ENCODE measurements at regions not wholly inside any gene's neighbourhood (a gene's known extent, or its start where the extent isn't known, plus 50 kb on each side); places are given as distances from the start of the nearest gene placed in this dataset.

DNA sequence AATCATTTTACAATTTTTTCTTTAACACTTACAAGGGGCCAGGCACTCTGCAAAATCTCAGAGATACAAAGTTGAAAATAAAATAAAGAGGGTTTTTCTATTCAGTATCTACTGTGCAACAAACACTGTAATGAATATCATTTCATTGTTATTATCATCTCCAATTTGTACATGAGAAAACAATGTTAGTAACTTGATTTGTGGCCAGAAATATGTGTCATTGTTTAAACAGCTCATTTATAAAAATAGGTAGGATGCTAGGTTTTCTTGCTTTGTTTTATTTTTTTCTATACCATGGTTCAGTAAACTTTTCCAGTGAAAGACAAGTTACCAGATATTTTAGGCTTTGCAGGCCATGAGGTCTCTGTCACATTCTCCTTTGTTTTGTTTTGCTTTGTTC, 318.1 kb upstream of the UBE2E2 start:
- no peaks in the 10 kb centered on the region for H3K36me3 Mint-ChIP-seq (ENCODE audit: low read depth)
- no peak overlapping the region for H3K4me3 Mint-ChIP-seq
- intact Hi-C loops (cut with micrococcal nuclease) = no loop called here
- peaks cover 14% of the 10 kb centered on the region for H3K9me3 Mint-ChIP-seq
- H3K27ac Mint-ChIP-seq = no peak overlapping the region
- H3K27me3 Mint-ChIP-seq = no peaks in the 10 kb centered on the region
- H3K4me1 Mint-ChIP-seq (ENCODE audit: low read depth) = peaks cover 4% of the 10 kb centered on the region

DNA sequence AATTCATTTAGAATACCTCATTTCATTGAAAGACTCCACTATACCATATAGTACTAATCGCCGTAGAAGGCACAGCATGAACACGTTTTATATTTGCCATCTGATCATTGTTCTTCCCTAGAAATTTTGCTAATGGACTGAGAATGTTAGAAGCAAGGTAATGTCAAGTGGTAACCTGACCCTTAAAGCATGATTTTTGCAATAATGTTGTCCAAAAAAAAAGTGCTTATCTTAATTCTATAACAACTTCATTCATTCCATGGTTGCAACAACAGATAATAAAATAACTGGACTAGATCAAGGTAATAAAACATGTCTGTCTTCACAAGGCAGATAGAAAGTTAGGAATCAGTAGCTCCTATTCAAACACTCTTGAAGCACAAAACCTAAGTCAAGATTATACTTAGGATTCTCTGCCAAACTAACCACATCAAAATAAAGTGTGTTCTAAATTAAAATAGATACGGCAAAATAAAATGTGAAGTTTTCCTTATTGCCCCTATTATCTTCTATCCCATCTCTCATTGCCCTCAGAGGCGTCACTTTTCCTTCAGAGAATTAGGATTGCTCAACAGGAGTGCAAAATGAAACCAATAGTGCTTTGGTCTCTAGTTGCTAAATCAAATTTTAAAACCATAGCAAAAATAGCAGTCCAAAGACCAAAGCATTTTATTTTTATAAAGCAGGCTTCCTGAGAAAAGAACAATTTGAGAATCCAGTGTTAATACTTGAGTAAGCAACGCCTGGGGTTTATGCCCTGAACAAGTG, 317.4 kb upstream of the UBE2E2 start:
- Mint-ChIP-seq H3K4me1 (ENCODE audit: low read depth) (peaks cover 4% of the 10 kb centered on the region), H3K27ac (no peak overlapping the region), H3K36me3 (ENCODE audit: low read depth) (no peaks in the 10 kb centered on the region), H3K4me3 (no peak overlapping the region), H3K9me3 (peaks cover 14% of the 10 kb centered on the region), H3K27me3 (no peaks in the 10 kb centered on the region)
- intact Hi-C loops (cut with micrococcal nuclease) = loop anchor here (2.0 kb wide), 1 partner anchor 321 kb away; no protein-coding TSS in a partner anchor

GRCh38 chr3:22886439-22887068, 316.6 kb upstream of the UBE2E2 start:
- no peak overlapping the region for H3K27ac Mint-ChIP-seq
- intact Hi-C loops (cut with micrococcal nuclease) = loop anchor here (2.0 kb wide), 1 partner anchor 322 kb away; no protein-coding TSS in a partner anchor
- peaks cover 14% of the 10 kb centered on the region for H3K9me3 Mint-ChIP-seq
- no peaks in the 10 kb centered on the region for H3K36me3 Mint-ChIP-seq (ENCODE audit: low read depth)
- H3K4me3 Mint-ChIP-seq = no peak overlapping the region
- peaks cover 4% of the 10 kb centered on the region for H3K4me1 Mint-ChIP-seq (ENCODE audit: low read depth)
- no peaks in the 10 kb centered on the region for H3K27me3 Mint-ChIP-seq

- peaks cover 4% of the 10 kb centered on the region for H3K4me1 Mint-ChIP-seq (ENCODE audit: low read depth)
- no peak overlapping the region for H3K4me3 Mint-ChIP-seq
- no peak overlapping the region for H3K27ac Mint-ChIP-seq
- peaks cover 4% of the 10 kb centered on the region for H3K9me3 Mint-ChIP-seq
- no peaks in the 10 kb centered on the region for H3K27me3 Mint-ChIP-seq
- intact Hi-C loops (cut with micrococcal nuclease) = loop anchor here (2.0 kb wide), 1 partner anchor 323 kb away; no protein-coding TSS in a partner anchor
- H3K36me3 Mint-ChIP-seq (ENCODE audit: low read depth) = no peaks in the 10 kb centered on the region
Observed at GRCh38 chr3:22887664-22888291, 315.3 kb upstream of the UBE2E2 start.

- no peaks in the 10 kb centered on the region for H3K9me3 Mint-ChIP-seq
- intact Hi-C loops (cut with micrococcal nuclease) = no loop called here
- no peaks in the 10 kb centered on the region for H3K27me3 Mint-ChIP-seq
- H3K4me1 Mint-ChIP-seq (ENCODE audit: low read depth) = no peaks in the 10 kb centered on the region
- no peak overlapping the region for H3K27ac Mint-ChIP-seq
- no peaks in the 10 kb centered on the region for H3K36me3 Mint-ChIP-seq (ENCODE audit: low read depth)
- H3K4me3 Mint-ChIP-seq = no peak overlapping the region
Observed at GRCh38 chr3:22893101-22893500, 310.0 kb upstream of the UBE2E2 start.

- Mint-ChIP-seq H3K4me1 (ENCODE audit: low read depth) (no peaks in the 10 kb centered on the region), H3K27ac (no peak overlapping the region), H3K36me3 (ENCODE audit: low read depth) (no peaks in the 10 kb centered on the region), H3K27me3 (no peaks in the 10 kb centered on the region), H3K9me3 (no peaks in the 10 kb centered on the region), H3K4me3 (no peak overlapping the region)
- intact Hi-C loops (cut with micrococcal nuclease) = no loop called here
Observed at GRCh38 chr3:22893644-22894325, 309.3 kb upstream of the UBE2E2 start.

DNA sequence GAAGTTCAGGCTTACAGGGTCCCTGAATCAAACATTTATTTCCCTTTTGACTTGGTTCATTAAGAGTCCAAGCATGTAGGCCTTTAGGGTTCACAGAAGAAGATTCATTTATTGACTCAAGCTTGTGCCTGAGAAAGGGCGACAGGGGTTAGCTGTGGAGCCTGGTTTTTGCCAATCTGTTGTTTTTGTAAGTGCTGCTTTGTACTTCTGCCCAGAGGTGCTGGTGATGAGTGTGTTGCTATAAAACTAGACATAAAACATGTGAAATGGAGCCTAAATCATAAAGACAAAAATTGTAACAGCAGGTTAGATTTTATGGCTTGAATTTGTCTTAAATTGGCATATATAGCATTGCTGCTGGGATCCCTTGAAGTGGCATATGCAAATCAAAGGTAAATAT, 308.3 kb upstream of the UBE2E2 start:
- intact Hi-C loops (cut with micrococcal nuclease) = no loop called here
- Mint-ChIP-seq H3K27ac (no peak overlapping the region), H3K4me1 (ENCODE audit: low read depth) (no peaks in the 10 kb centered on the region), H3K9me3 (no peaks in the 10 kb centered on the region), H3K36me3 (ENCODE audit: low read depth) (no peaks in the 10 kb centered on the region), H3K4me3 (no peak overlapping the region), H3K27me3 (no peaks in the 10 kb centered on the region)

DNA sequence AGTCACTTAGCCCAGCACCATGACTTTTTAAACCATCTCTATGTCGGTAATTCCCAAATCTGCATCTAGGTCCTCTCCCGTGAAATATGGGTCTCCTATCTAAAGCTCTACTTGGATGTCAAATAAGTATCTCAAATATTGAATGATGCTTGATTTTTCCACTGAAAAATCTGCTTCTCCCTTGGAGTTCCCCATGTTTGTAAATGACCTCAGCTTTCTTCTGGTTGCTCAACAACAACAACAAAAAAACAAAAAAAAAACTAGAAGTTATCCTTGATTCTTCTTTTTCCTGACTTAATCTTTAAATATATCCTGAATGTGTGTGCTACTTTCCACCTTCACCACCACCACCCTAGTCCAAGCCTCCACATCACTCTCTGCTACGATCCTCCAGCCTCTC, 307.5 kb upstream of the UBE2E2 start:
- H3K4me1 Mint-ChIP-seq (ENCODE audit: low read depth) = no peaks in the 10 kb centered on the region
- H3K27ac Mint-ChIP-seq = no peak overlapping the region
- H3K36me3 Mint-ChIP-seq (ENCODE audit: low read depth) = no peaks in the 10 kb centered on the region
- no peaks in the 10 kb centered on the region for H3K27me3 Mint-ChIP-seq
- H3K9me3 Mint-ChIP-seq = no peaks in the 10 kb centered on the region
- intact Hi-C loops (cut with micrococcal nuclease) = no loop called here
- no peak overlapping the region for H3K4me3 Mint-ChIP-seq

DNA sequence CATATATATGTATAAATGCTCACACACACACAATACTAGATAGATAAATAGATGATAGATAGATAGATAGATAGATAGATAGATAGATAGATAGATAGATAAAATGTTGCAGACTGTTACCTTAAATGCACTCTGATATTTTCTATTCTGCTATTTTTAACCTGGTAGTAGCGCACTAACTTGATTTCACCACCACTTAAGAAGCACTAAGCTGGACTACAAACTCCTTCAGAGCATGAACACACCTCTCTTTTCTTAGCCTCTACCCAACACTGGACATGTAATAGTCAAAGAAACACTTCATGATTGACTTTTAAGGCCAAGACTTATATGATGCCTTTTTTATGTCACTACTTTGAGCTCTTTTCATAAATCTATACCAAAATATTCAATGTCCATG, 304.6 kb upstream of the UBE2E2 start:
- Mint-ChIP-seq H3K36me3 (ENCODE audit: low read depth) (no peaks in the 10 kb centered on the region), H3K27me3 (no peaks in the 10 kb centered on the region), H3K27ac (no peak overlapping the region), H3K9me3 (peaks cover 13% of the 10 kb centered on the region), H3K4me1 (ENCODE audit: low read depth) (no peaks in the 10 kb centered on the region), H3K4me3 (no peak overlapping the region)
- intact Hi-C loops (cut with micrococcal nuclease) = no loop called here

GRCh38 chr3:22899441-22899840, 303.7 kb upstream of the UBE2E2 start:
- peaks cover 13% of the 10 kb centered on the region for H3K9me3 Mint-ChIP-seq
- no peaks in the 10 kb centered on the region for H3K4me1 Mint-ChIP-seq (ENCODE audit: low read depth)
- no peaks in the 10 kb centered on the region for H3K36me3 Mint-ChIP-seq (ENCODE audit: low read depth)
- no peak overlapping the region for H3K27ac Mint-ChIP-seq
- H3K4me3 Mint-ChIP-seq = no peak overlapping the region
- no peaks in the 10 kb centered on the region for H3K27me3 Mint-ChIP-seq
- intact Hi-C loops (cut with micrococcal nuclease) = no loop called here

DNA sequence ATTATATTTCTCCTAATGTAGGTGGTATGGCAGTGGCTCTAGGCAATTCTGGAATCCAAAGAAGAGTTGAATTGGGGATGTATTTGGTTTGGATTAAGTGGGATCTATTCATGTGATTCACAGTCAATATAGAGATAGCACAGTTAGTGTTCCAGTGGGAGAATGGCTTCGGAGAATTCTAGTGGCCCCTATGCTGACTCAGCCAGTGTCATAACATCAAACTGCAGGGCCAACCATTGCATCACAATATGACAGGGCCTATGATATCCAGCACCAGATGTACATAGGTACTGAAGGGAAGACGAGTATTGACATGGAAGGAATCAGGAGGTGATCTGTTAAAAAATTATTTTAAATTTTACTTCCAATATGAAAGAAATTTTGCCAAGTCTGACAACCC, 302.8 kb upstream of the UBE2E2 start:
- Mint-ChIP-seq H3K4me3 (no peak overlapping the region), H3K9me3 (peaks cover 13% of the 10 kb centered on the region), H3K27ac (no peak overlapping the region), H3K4me1 (ENCODE audit: low read depth) (no peaks in the 10 kb centered on the region), H3K27me3 (no peaks in the 10 kb centered on the region), H3K36me3 (ENCODE audit: low read depth) (no peaks in the 10 kb centered on the region)
- intact Hi-C loops (cut with micrococcal nuclease) = no loop called here

DNA sequence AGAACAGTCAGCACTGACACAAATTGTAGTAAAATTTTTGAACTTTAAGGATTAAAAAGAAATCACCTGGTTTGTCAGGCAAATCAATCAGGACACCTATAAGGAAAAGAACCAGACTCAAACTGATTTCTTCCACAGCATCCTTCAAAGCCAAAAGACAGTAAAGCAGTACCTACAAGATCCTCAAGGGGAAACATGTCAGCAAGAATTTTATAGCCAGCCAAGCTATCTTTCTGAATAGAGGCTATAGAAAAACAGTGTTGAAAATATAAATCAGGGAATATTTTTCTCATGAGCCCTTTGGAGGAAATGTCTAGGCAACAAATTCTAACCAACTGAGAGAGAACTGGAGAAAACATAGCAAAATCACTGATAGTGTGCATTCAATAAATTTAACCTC, 301.4 kb upstream of the UBE2E2 start:
- Mint-ChIP-seq H3K36me3 (ENCODE audit: low read depth) (no peaks in the 10 kb centered on the region), H3K4me3 (no peak overlapping the region), H3K27ac (no peak overlapping the region), H3K27me3 (no peaks in the 10 kb centered on the region), H3K4me1 (ENCODE audit: low read depth) (no peaks in the 10 kb centered on the region), H3K9me3 (peaks cover 13% of the 10 kb centered on the region)
- intact Hi-C loops (cut with micrococcal nuclease) = no loop called here

GRCh38 chr3:22907161-22907780, 295.9 kb upstream of the UBE2E2 start:
- intact Hi-C loops (cut with micrococcal nuclease) = no loop called here
- Mint-ChIP-seq H3K4me1 (ENCODE audit: low read depth) (peaks cover 6% of the 10 kb centered on the region), H3K9me3 (peaks cover 8% of the 10 kb centered on the region), H3K27me3 (no peaks in the 10 kb centered on the region), H3K4me3 (no peak overlapping the region), H3K27ac (no peak overlapping the region), H3K36me3 (ENCODE audit: low read depth) (no peaks in the 10 kb centered on the region)

DNA sequence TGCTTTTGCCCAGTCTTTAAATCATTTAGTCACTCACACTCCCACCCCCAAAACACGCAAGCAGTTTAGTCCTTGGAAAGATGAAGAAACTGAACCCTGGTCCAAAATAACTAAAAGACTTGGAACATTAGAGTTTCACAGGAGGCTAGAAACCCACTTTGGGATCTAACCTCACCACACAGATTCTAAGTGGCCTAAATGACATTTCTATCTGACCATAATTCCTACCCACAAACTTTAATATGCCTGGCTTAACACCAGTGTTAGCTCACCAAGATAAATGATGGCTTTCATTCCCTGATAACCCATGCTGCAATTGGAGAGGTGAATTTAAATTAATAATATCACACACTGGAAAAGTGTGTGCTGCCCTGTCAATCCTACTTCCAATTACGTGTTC, 295.3 kb upstream of the UBE2E2 start:
- intact Hi-C loops (cut with micrococcal nuclease) = no loop called here
- H3K27me3 Mint-ChIP-seq = no peaks in the 10 kb centered on the region
- H3K27ac Mint-ChIP-seq = no peak overlapping the region
- no peak overlapping the region for H3K4me3 Mint-ChIP-seq
- H3K36me3 Mint-ChIP-seq (ENCODE audit: low read depth) = no peaks in the 10 kb centered on the region
- H3K9me3 Mint-ChIP-seq = peaks cover 3% of the 10 kb centered on the region
- peaks cover 6% of the 10 kb centered on the region for H3K4me1 Mint-ChIP-seq (ENCODE audit: low read depth)
